BE2C (cell line): ENCODE measurements at regions not wholly inside any gene's neighbourhood (a gene's known extent, or its start where the extent isn't known, plus 50 kb on each side); places are given as distances from the start of the nearest gene placed in this dataset.
"Not testable (repeated sequence)": the region's sequence is repeated elsewhere in the genome, so short reads cannot be mapped to it uniquely, and the experiment has no call there.

Experiments
- DNase-seq: peaks from one replicate; pipeline ENCODE4 v3.0.0-alpha.2; 2020
- H3K27me3 ChIP-seq: fragments of 250-450 bp; sonication (Bioruptor Pico); 2 replicates; pipeline ENCODE4 v1.5.1; 2020; ENCODE audit warnings: mild to moderate bottlenecking
- H3K36me3 ChIP-seq: fragments of 250-450 bp; sonication (Bioruptor Pico); 2 replicates; pipeline ENCODE4 v1.5.1; 2020; ENCODE audit warnings: mild to moderate bottlenecking
- H3K4me1 ChIP-seq: fragments of 250-450 bp; sonication (Bioruptor Pico); 2 replicates; pipeline ENCODE4 v1.5.1; 2020
- H3K4me3 ChIP-seq: 2 replicates; pipeline ENCODE4 v1.5.1; 2011; ENCODE audit warnings: low read depth, low read length
- H3K9me3 ChIP-seq: fragments of 250-450 bp; sonication (Bioruptor Pico); 2 replicates; pipeline ENCODE4 v1.5.1; 2020
- TF ChIP-seq, protein P1 (sequence below): IDR thresholded peaks from 2 replicates; pipeline ENCODE4 v1.5.1; 2012; ENCODE audit warnings: mild to moderate bottlenecking, low read depth, low read length

DNA sequence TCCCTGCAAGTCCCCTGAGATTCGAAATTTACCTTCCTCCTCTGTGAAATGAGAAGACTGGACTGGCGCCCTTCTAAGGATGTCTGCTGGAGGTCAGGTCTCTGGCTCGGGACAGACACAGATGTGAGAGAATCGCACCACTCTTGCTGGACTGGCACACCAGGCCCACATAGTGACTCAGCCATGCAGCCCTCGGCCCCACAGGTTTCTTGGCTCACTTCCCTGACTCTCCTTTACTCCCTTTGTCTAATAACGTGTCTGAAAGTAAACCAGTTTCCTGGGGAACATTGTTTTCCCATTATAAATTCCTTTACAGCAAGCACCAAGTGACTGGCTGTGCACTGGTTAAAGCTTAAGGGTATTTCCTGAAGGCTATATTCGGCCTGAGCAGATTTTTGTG, 106.7 kb upstream of the PLEKHG1 start:
- DNase-seq, result no peak
- Histone ChIP-seq H3K9me3 (no peaks in the 10 kb centered on the region), H3K36me3 (no peaks in the 10 kb centered on the region), H3K27me3 (no peaks in the 10 kb centered on the region), H3K4me3 (no peak overlapping the region; the same call in 1 of the 2 replicates), H3K4me1 (no peaks in the 10 kb centered on the region)
- TF ChIP-seq, protein P1, sequence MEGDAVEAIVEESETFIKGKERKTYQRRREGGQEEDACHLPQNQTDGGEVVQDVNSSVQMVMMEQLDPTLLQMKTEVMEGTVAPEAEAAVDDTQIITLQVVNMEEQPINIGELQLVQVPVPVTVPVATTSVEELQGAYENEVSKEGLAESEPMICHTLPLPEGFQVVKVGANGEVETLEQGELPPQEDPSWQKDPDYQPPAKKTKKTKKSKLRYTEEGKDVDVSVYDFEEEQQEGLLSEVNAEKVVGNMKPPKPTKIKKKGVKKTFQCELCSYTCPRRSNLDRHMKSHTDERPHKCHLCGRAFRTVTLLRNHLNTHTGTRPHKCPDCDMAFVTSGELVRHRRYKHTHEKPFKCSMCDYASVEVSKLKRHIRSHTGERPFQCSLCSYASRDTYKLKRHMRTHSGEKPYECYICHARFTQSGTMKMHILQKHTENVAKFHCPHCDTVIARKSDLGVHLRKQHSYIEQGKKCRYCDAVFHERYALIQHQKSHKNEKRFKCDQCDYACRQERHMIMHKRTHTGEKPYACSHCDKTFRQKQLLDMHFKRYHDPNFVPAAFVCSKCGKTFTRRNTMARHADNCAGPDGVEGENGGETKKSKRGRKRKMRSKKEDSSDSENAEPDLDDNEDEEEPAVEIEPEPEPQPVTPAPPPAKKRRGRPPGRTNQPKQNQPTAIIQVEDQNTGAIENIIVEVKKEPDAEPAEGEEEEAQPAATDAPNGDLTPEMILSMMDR, result no peak

DNA sequence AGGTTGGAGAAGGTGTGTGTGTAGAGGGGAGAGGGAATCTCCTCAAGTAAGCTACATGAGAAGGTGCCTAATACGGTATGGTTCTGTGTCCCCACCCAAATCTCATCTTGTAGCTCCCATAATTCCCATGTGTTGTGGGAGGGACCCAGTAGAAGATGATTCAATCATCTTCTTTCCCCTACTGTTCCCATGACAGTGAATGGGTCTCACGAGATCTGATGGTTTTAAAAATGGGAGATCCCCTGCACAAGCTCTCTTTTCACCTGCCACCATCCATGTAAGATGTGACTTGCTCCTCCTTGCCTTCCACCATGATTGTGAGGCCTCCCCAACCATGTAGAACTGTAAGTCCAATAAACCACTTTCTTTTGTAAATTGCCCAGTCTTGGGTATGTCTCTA, 106.1 kb upstream of the PLEKHG1 start:
- H3K4me3 ChIP-seq, H3K36me3 ChIP-seq, H3K27me3 ChIP-seq, H3K4me1 ChIP-seq, H3K9me3 ChIP-seq, DNase-seq: not testable (repeated sequence)

DNA sequence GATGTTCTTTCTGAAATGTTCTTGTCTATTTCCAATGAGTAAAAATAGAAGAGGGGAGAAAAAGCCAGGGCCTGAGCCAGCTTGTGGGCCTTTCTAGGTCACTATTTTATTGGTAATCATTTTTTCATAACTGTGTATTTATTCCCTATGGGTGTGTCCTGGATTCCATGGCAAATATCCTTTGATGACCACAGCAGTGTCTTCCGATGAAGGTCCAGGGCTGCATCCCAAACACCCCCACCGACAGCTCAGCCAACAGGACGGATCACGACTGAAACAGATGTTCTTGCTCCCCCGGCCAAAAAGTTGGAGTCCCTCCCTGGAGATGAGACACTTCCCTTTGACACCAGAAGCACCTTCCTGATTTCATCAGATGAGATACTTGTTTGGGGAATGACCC, 105.4 kb upstream of the PLEKHG1 start:
- no peak for DNase-seq
- Histone ChIP-seq H3K9me3 (no peaks in the 10 kb centered on the region), H3K4me3 (no peak overlapping the region), H3K36me3 (no peaks in the 10 kb centered on the region), H3K4me1 (no peaks in the 10 kb centered on the region), H3K27me3 (no peaks in the 10 kb centered on the region)
- TF ChIP-seq, protein P1, result no peak

DNA sequence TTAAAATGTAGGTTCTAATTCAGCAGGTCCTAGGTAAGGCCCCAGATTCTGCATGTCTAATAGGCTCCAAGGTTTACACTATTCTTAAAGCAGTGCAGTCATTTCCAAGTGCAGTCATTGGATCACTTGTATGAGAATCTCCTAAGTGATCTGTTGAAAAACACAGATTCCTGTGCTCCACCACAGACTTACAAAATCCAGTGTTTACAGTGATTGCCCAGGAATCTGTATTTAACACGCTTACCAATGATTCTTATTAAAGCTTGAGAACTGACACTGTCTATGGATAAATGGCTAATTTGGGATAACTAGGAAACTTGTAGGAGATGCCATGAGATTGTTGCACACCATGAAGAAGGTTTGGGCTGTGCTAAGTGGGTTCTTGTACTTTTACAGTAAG, 104.6 kb upstream of the PLEKHG1 start:
- Histone ChIP-seq H3K4me1 (no peaks in the 10 kb centered on the region), H3K4me3 (no peak overlapping the region), H3K9me3 (no peaks in the 10 kb centered on the region), H3K36me3 (no peaks in the 10 kb centered on the region), H3K27me3 (no peaks in the 10 kb centered on the region)
- TF ChIP-seq, protein P1, result no peak
- no peak for DNase-seq

DNA sequence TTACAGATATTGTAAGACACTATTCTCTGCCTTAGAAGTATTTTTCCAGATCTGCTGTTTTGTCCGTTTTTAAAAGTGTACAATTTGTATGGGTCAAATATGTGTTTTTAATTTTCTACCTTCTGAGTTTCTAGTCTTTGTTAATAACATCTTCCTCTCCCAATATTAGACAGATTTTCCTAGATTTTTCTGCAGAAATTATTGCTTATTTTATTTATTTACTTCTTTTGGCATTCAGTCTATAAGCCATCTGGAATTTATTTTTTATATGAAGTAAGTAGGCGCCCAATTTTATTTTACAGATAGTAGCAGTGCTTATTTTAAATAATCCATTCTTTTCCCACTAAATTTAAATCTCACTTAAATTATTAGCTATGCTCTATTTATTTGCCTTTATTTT, 103.1 kb upstream of the PLEKHG1 start:
- Histone ChIP-seq H3K36me3 (no peaks in the 10 kb centered on the region), H3K27me3 (no peaks in the 10 kb centered on the region), H3K9me3 (no peaks in the 10 kb centered on the region), H3K4me3 (no peak overlapping the region), H3K4me1 (no peaks in the 10 kb centered on the region)
- TF ChIP-seq, protein P1, result no peak
- no peak for DNase-seq

DNA sequence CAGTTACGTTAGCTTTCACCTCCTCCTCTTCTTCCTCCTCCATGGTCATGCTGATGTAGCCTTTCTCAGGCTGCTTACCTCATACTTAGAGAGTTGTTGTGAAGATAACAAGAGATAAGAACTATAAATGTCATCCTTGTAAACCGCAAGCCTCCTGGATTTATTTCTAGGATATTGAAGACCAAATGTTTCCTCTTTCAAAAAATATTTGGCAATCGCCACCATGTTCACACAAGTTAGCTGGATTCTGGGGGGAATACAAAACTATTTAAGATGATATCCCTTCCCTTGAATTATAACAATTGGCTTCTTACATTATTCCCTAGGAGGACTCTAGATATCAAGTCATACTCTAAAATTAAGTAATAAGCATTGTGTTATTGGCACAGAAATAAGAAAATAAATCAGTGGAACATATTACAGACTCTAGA, 99.8 kb upstream of the PLEKHG1 start:
- Histone ChIP-seq H3K4me3 (no peak overlapping the region), H3K36me3 (no peaks in the 10 kb centered on the region), H3K27me3 (no peaks in the 10 kb centered on the region), H3K4me1 (no peaks in the 10 kb centered on the region), H3K9me3 (no peaks in the 10 kb centered on the region)
- TF ChIP-seq, protein P1, result no peak
- DNase-seq, result no peak

DNA sequence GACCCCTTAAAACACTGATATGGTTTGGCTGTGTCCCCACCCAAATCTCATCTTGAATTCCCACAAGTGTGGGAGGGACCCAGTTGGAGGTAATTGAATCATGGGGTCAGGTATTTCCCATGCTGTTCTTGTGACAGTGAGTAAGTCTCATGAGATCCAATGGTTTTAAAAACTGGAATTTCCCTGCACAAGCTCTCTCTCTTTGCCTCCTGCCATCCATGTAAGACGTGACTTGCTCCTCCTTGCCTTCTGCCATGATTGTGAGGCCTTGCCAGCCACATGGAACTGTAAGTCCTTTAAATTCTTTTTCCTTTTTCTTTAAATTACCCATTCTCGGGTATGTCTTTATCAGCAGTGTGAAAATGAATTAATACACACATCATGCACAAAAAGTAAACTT, 99.1 kb upstream of the PLEKHG1 start:
- H3K9me3 ChIP-seq, H3K4me3 ChIP-seq, H3K27me3 ChIP-seq, H3K36me3 ChIP-seq, DNase-seq, H3K4me1 ChIP-seq: not testable (repeated sequence)
